Tibial nerve (tissue), 4 donors: ENCODE measurements at regions not wholly inside any gene's neighbourhood (a gene's known extent, or its start where the extent isn't known, plus 50 kb on each side); places are given as distances from the start of the nearest gene placed in this dataset.

Experiments used
- DNase-seq, 2 donors: peaks; one replicate each; pipeline ENCODE4 v3.0.0-alpha.2; 2019; ENCODE audit warnings: low spot score in 2 of 2
- H3K27ac ChIP-seq, 4 donors: fragments of 200-600 bp; sonication (generic) in 3 of 4; one replicate each; pipeline ENCODE4 v1.5.1; 2017 to 2019; ENCODE audit warnings: mild to moderate bottlenecking in 1 of 4
- H3K27me3 ChIP-seq, 2 donors: fragments of 200-600 bp; sonication (generic) in 1 of 2; one replicate each; pipeline versions ENCODE4 v1.5.1 to v1.6.0; 2017 to 2019
- H3K36me3 ChIP-seq, 3 donors: fragments of 200-600 bp; sonication (generic); one replicate each; pipeline ENCODE4 v1.5.1; 2018 to 2019
- H3K4me1 ChIP-seq, 4 donors: fragments of 200-600 bp; sonication (generic) in 3 of 4; one replicate each; pipeline ENCODE4 v1.5.1; 2017 to 2019
- H3K4me3 ChIP-seq, 4 donors: fragments of 200-600 bp; sonication (generic) in 3 of 4; one replicate each; pipeline ENCODE4 v1.5.1; 2017 to 2019; ENCODE audit warnings: mild to moderate bottlenecking in 1 of 4, moderate library complexity in 1 of 4
- H3K9me3 ChIP-seq, 4 donors: fragments of 200-600 bp; sonication (generic) in 3 of 4; one replicate each; pipeline ENCODE4 v1.5.1; 2017 to 2019
- EP300 ChIP-seq, 2 donors: sonication (generic); formaldehyde crosslinking; IDR thresholded peaks; one replicate each; pipeline ENCODE4 v1.6.1; 2017; ENCODE audit warnings: antibody characterized with exemption in 2 of 2, mild to moderate bottlenecking in 1 of 2
- POLR2A ChIP-seq, 2 donors: fragments of 450-650 bp; IDR thresholded peaks; one replicate each; pipeline ENCODE4 v1.6.1; 2017; ENCODE audit warnings: antibody characterized with exemption in 2 of 2, mild to moderate bottlenecking in 2 of 2, moderate library complexity in 2 of 2
- WGBS, 2 donors: methylation state at CpG; one replicate each; pipeline ENCODE4 v1.1.5; 2018; 5-methylcytosine and 5-hydroxymethylcytosine counted together
- TF ChIP-seq, protein P1 (sequence below), 5 experiments: fragments of 200-600 bp in 3 of 5; fragments of 450-650 bp in 2 of 5; sonication (generic) in 3 of 5; IDR thresholded peaks; one replicate each; pipeline ENCODE4 v1.5.1; 2016 to 2019; ENCODE audit warnings: antibody characterized with exemption in 5 of 5, mild to moderate bottlenecking in 3 of 5, moderate library complexity in 2 of 5

DNA sequence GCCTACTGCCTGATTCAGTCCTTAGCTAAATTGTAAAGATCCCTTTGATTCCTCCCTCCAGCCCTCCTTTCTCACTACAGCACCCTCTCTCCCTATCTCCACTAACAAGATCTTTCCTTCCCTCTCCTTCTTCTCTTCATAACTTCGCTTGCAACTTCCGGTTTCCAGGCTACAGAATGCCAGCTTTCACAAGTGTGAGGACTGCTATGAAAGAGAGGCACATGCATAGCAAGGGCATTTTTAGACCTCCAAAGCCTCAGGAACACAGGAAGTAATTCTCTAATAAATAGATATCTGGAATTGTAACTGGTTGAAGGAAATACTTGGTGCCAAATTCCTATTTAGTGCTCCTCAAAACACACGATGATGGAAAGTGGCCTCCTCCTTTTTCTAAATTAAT lies 196.7 kb downstream of the HLX start:
- H3K4me3 ChIP-seq, result no peak overlapping the region
- 35 to 36% methylated on average over 3 of the region's 3 CpGs for WGBS, 2 donors
- TF ChIP-seq POLR2A (IDR thresholded peaks at IDR 0.05) (no peak), EP300 (IDR thresholded peaks at IDR 0.05) (no peak)
- TF ChIP-seq, protein P1, sequence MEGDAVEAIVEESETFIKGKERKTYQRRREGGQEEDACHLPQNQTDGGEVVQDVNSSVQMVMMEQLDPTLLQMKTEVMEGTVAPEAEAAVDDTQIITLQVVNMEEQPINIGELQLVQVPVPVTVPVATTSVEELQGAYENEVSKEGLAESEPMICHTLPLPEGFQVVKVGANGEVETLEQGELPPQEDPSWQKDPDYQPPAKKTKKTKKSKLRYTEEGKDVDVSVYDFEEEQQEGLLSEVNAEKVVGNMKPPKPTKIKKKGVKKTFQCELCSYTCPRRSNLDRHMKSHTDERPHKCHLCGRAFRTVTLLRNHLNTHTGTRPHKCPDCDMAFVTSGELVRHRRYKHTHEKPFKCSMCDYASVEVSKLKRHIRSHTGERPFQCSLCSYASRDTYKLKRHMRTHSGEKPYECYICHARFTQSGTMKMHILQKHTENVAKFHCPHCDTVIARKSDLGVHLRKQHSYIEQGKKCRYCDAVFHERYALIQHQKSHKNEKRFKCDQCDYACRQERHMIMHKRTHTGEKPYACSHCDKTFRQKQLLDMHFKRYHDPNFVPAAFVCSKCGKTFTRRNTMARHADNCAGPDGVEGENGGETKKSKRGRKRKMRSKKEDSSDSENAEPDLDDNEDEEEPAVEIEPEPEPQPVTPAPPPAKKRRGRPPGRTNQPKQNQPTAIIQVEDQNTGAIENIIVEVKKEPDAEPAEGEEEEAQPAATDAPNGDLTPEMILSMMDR (IDR thresholded peaks at IDR 0.05), result no peak
- H3K27me3 ChIP-seq, result no peaks in the 10 kb centered on the region
- no peaks in the 10 kb centered on the region for H3K9me3 ChIP-seq
- H3K4me1 ChIP-seq, result no peaks in the 10 kb centered on the region
- H3K27ac ChIP-seq, result no peak overlapping the region
- DNase-seq, result no peak
- no peaks in the 10 kb centered on the region for H3K36me3 ChIP-seq

DNA sequence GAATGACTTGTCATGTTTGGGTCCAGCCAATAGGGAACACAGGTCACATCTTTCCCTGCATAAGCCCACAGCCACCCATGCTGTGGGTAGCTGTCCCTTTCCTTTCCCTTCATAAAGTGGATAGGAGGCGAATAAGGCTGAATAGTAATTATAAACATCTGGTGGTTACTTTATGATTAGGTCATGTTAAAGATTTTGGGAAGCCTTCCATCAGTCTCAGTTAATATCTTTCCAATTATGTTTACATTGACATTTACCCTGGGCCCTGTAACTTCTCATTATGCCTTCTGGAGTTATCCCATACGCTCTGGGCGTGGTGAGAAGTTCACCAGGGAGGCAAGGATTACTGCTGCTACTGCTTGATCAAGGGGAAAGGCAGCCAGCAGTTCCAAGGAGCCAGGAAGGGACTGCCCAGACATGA lies 197.2 kb downstream of the HLX start:
- Histone ChIP-seq H3K36me3 (no peaks in the 10 kb centered on the region), H3K9me3 (no peaks in the 10 kb centered on the region), H3K27ac (no peak overlapping the region), H3K27me3 (no peaks in the 10 kb centered on the region), H3K4me1 (no peaks in the 10 kb centered on the region), H3K4me3 (no peak overlapping the region)
- TF ChIP-seq POLR2A (IDR thresholded peaks at IDR 0.05), result no peak
- TF ChIP-seq, protein P1 (IDR thresholded peaks at IDR 0.05), result no peak
- TF ChIP-seq EP300 (IDR thresholded peaks at IDR 0.05), result no peak
- DNase-seq, result no peak
- 73 to 82% methylated on average over 3 of the region's 3 CpGs for WGBS, 2 donors

DNA sequence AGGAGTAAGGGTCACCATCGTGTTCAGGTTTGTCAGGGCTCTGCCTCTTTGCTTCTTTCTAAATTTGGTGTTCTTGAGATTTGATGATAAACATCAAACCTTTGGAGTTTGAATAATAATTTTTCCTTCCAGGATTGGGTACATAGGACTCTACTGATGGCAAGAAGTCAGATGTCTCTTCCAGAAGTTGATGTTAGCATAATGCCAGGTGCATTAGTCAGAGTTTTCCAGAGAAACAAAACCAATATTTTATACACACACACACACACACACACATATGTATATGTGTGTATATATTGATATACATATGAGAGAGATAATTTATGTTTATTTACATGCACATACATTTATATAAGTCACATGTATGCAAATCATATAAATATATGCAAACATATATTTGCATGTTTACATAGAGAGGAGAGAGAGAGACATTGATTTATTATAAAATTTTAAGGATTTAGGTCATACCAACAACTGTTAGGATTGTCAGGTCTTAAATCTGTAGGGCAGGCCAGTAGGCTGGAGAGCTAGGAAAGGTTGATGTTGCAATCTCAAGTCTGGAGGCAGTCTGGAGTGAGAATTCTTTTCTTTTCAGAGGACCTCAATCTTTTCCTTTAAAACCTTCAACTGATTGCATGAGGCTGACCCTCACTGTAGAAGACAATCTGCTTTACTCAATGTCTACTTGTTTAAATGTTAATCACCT lies 199.2 kb downstream of the HLX start:
- no peaks in the 10 kb centered on the region for H3K27me3 ChIP-seq
- no peak for DNase-seq
- no peaks in the 10 kb centered on the region for H3K4me1 ChIP-seq
- WGBS, 2 donors, result 73 to 88% methylated on average over 1 of the region's 1 CpG
- no peak overlapping the region for H3K4me3 ChIP-seq
- H3K36me3 ChIP-seq, result no peaks in the 10 kb centered on the region
- TF ChIP-seq, protein P1 (IDR thresholded peaks at IDR 0.05), result no peak
- TF ChIP-seq EP300 (IDR thresholded peaks at IDR 0.05) (no peak), POLR2A (IDR thresholded peaks at IDR 0.05) (no peak)
- H3K27ac ChIP-seq, result no peak overlapping the region
- no peaks in the 10 kb centered on the region for H3K9me3 ChIP-seq

DNA sequence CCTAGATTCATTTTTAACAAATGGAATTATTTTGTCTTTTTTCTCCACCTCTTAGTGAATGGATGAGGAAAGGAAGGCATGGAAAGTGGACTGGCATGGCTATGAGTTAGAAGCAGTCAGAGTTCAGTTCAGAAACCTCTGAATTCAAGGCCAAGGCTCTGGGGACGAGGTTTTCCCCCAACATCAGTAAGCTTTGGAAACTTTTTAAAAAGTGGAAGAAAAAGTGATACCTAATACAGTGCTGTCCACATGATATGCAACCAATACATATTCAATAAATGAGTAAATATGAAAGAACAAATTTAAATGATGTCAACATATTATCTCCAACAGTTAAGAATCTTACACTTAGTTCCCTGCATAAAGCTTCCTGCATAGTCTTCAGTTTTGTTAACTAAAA lies 204.7 kb downstream of the HLX start:
- H3K4me3 ChIP-seq, result no peak overlapping the region
- no peaks in the 10 kb centered on the region for H3K36me3 ChIP-seq
- WGBS, 2 donors, result 81 to 90% methylated on average over 1 of the region's 1 CpG
- no peak for DNase-seq
- peaks cover 0 to 6% (median 0%) of the 10 kb centered on the region in 4 donors for H3K4me1 ChIP-seq
- H3K27ac ChIP-seq, result no peak overlapping the region
- no peaks in the 10 kb centered on the region for H3K9me3 ChIP-seq
- TF ChIP-seq, protein P1 (IDR thresholded peaks at IDR 0.05), result no peak
- no peak for TF ChIP-seq EP300 (IDR thresholded peaks at IDR 0.05)
- TF ChIP-seq POLR2A (IDR thresholded peaks at IDR 0.05), result no peak
- H3K27me3 ChIP-seq, result no peaks in the 10 kb centered on the region

DNA sequence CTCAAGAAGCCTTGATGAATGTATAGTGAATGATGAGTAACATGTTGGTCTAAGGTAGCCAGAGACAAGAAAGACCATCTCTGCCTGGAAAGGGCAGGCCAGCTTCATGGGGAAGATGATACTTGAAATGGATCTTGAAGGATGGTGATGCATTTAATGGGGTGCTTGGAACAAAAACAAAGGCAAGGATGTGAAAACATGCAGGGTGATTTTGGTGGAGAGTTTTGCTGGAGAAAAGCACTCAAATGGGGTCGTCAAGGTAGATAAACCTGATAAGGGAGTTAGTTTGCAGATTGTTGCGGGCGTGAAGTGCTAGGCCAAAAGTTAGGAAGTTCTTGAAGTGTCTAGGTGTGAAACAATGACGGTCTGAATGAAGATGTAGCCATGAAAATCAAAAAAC lies 205.4 kb downstream of the HLX start:
- DNase-seq, result no peak
- Histone ChIP-seq H3K27ac (no peak overlapping the region), H3K27me3 (no peaks in the 10 kb centered on the region), H3K4me1 (peaks cover 0 to 6% (median 0%) of the 10 kb centered on the region in 4 donors), H3K36me3 (no peaks in the 10 kb centered on the region), H3K9me3 (no peaks in the 10 kb centered on the region), H3K4me3 (no peak overlapping the region)
- TF ChIP-seq, protein P1 (IDR thresholded peaks at IDR 0.05), result no peak
- no peak for TF ChIP-seq POLR2A (IDR thresholded peaks at IDR 0.05)
- TF ChIP-seq EP300 (IDR thresholded peaks at IDR 0.05), result no peak
- 85 to 92% methylated on average over 4 of the region's 4 CpGs for WGBS, 2 donors
